ENCODE measurements at regions not wholly inside any gene's neighbourhood (a gene's known extent, or its start where the extent isn't known, plus 50 kb on each side); places are given as distances from the start of the nearest gene placed in this dataset.

- no peak for TF ChIP-seq CTCF (IDR thresholded peaks at IDR 0.05; ENCODE audit: low read length)
- TF ChIP-seq EZH2phosphoT487 (IDR thresholded peaks at IDR 0.05; ENCODE audit: low read length) = no peak
These were observed 303.9 kb upstream of the EDIL3 start for GRCh38 chr5:84688566-84688965.
